OCI-LY7 (cell line): ENCODE measurements at regions not wholly inside any gene's neighbourhood (a gene's known extent, or its start where the extent isn't known, plus 50 kb on each side); places are given as distances from the start of the nearest gene placed in this dataset.

Source experiments
- CTCF ChIP-seq: fragments of 200-600 bp; sonication (generic); conservative IDR thresholded peaks from 2 replicates; pipeline ENCODE4 v1.5.1; 2014; ENCODE audit warnings: mild to moderate bottlenecking, antibody characterized with exemption, low read length, moderate library complexity, mixed read lengths
- EZH2phosphoT487 ChIP-seq: fragments of 200-600 bp; sonication (generic); IDR thresholded peaks from 2 replicates; pipeline ENCODE4 v1.6.1; 2018; ENCODE audit warnings: low read depth, borderline replicate concordance, mild to moderate bottlenecking, mixed run types, antibody characterized with exemption, low read length, moderate library complexity, mixed read lengths

DNA sequence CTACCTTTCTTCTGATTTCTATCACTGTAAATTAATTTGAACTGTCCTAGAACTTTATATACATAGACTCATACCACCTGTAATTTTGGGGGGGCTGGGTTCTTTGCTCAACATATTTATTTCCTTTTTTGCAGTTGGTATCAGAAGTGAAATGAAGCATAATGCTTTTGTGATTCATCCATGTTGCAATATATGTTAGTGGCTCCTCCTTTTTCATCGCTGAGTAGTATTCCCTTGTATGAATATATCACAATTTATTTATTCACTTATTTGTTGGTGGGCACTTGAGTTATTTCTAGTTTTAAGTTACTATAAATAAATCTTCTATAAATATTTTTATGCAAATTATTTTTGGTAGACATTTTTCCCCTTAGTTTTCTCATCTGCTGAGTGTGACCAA is 336.4 kb downstream of the HS3ST3B1 start:
- TF ChIP-seq CTCF, result no peak
- no peak for TF ChIP-seq EZH2phosphoT487
